ENCODE measurements at regions not wholly inside any gene's neighbourhood (a gene's known extent, or its start where the extent isn't known, plus 50 kb on each side); places are given as distances from the start of the nearest gene placed in this dataset.

DNA sequence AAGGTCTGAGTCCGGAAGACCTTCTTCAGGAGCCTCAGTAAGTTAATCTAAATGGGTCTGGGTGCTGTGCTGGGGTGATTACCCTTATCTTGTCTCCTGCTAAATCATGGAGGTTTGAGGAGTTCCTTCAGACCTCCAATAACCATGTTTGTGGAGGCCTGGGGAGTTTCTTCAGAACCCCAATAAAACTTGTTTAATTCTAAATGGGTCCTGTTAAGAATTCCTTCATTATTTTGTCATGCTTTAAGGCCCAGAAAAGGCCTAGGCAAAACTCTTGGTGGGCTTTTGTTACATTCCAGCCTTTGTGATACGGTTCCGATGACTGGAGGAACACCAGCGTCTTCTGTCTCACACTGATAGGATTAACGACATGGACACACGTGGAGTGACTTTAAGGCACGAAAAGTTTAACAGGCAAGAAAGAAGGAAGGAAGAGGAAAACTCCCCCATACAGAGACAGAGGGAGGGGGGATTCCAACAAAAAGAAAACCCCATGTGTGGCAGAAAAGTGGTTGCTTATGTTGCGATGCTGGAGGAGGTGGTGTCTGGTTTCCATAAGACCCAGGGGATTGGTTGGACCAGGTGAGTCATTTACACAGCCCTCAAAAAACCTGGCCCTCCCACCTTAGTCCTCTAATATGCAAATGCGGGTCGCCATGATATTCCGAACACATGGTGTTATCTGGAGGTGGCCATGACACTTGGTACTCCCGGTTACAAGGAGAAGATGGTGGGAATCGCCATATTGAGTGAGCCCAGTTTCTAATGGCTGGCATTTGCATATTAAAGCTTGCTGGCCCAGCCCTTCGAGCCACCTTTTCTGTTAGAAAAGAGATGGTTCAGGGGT is 72.6 kb upstream of the MFGE8 start:
- TF ChIP-seq SALL2 (tag by site-specific recombination; IDR thresholded peaks at IDR 0.05; ENCODE audit: borderline replicate concordance) (no peak), CTCF (tag by site-specific recombination; IDR thresholded peaks at IDR 0.05) (no peak), ZNF175 (tag by site-specific recombination; IDR thresholded peaks at IDR 0.05) (no peak)

All from HEK293 (cell line).